Osteocyte (in vitro differentiated cells): ENCODE measurements at regions not wholly inside any gene's neighbourhood (a gene's known extent, or its start where the extent isn't known, plus 50 kb on each side); places are given as distances from the start of the nearest gene placed in this dataset.

Source experiments
- DNase-seq: peaks from one replicate; pipeline ENCODE4 v3.0.0; 2021; ENCODE audit warnings: mixed read lengths; ENCODE audit not compliant: unreplicated experiment; ENCODE audit errors: extremely low spot score
- H3K27ac Mint-ChIP-seq: one replicate; pipeline ENCODE4 v1.8.0; 2021; ENCODE audit warnings: mild to moderate bottlenecking, mixed read lengths; ENCODE audit not compliant: unreplicated experiment
- H3K27me3 Mint-ChIP-seq: one replicate; pipeline ENCODE4 v1.8.0; 2021; ENCODE audit warnings: mixed read lengths; ENCODE audit not compliant: unreplicated experiment
- H3K36me3 Mint-ChIP-seq: one replicate; pipeline ENCODE4 v1.8.0; 2021; ENCODE audit warnings: mixed read lengths; ENCODE audit not compliant: unreplicated experiment
- H3K4me1 Mint-ChIP-seq: one replicate; pipeline ENCODE4 v1.8.0; 2021; ENCODE audit warnings: mixed read lengths; ENCODE audit not compliant: unreplicated experiment
- H3K4me3 Mint-ChIP-seq: one replicate; pipeline ENCODE4 v1.8.0; 2021; ENCODE audit warnings: mild to moderate bottlenecking, moderate library complexity, mixed read lengths; ENCODE audit not compliant: unreplicated experiment
- H3K9me3 Mint-ChIP-seq: one replicate; pipeline ENCODE4 v1.8.0; 2021; ENCODE audit warnings: mixed read lengths; ENCODE audit not compliant: unreplicated experiment
- CTCF ChIP-seq: fragments of 200-600 bp; sonication (generic); IDR thresholded peaks from 2 replicates; pipeline ENCODE4 v1.5.0; 2021; ENCODE audit warnings: antibody characterized with exemption, mild to moderate bottlenecking, moderate library complexity

DNA sequence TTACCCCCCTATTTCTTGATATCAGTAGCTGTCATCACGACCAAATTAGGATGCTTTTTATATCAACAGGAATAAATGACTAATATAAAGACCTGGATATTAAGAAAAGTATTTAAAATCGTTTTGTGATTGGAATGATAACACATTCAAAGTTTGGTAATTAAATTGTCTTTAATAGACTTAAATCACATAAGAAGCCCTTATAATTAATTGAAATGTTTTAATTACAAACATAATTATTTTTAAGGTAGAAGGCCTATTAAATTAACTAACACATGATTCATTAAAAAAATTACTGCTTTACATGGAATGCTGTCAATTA lies 412.4 kb downstream of the FUT8 start:
- DNase-seq, result no peak
- Mint-ChIP-seq H3K27me3 (peaks cover 34% of the 10 kb centered on the region), H3K27ac (no peak overlapping the region), H3K9me3 (no peaks in the 10 kb centered on the region), H3K4me1 (no peaks in the 10 kb centered on the region), H3K4me3 (no peak overlapping the region), H3K36me3 (no peaks in the 10 kb centered on the region)
- no peak for TF ChIP-seq CTCF

GRCh38 chr14:65826946-65827345 lies 414.4 kb downstream of the FUT8 start:
- no peak overlapping the region for H3K4me3 Mint-ChIP-seq
- no peaks in the 10 kb centered on the region for H3K36me3 Mint-ChIP-seq
- H3K4me1 Mint-ChIP-seq, result no peaks in the 10 kb centered on the region
- DNase-seq, result no peak
- no peaks in the 10 kb centered on the region for H3K9me3 Mint-ChIP-seq
- H3K27ac Mint-ChIP-seq, result no peak overlapping the region
- peaks cover 42% of the 10 kb centered on the region for H3K27me3 Mint-ChIP-seq
- TF ChIP-seq CTCF, result no peak

DNA sequence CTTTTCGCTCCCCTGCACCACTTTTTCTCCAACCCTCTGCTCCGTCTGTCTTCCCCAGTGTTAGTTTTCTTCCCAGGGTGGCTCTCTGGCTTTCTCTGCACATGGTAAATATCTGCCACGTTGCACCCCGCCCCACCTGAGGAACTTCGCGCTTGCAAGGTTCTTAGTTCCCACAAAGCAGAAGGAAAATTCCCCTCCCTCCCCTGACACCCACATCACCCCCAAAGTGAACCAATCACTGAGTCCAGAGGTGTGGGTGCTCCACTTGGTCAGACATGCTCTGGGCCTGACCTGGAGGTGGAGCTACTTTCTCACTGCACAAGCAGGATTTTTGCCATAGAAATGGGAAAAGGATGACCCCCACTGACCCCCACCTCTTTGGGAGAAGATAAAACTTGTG lies 415.0 kb downstream of the FUT8 start:
- H3K27me3 Mint-ChIP-seq, result peaks cover 44% of the 10 kb centered on the region
- H3K27ac Mint-ChIP-seq, result no peak overlapping the region
- no peak for TF ChIP-seq CTCF
- DNase-seq, result no peak
- H3K36me3 Mint-ChIP-seq, result no peaks in the 10 kb centered on the region
- H3K4me3 Mint-ChIP-seq, result no peak overlapping the region
- H3K4me1 Mint-ChIP-seq, result peaks cover 2% of the 10 kb centered on the region
- H3K9me3 Mint-ChIP-seq, result no peaks in the 10 kb centered on the region

DNA sequence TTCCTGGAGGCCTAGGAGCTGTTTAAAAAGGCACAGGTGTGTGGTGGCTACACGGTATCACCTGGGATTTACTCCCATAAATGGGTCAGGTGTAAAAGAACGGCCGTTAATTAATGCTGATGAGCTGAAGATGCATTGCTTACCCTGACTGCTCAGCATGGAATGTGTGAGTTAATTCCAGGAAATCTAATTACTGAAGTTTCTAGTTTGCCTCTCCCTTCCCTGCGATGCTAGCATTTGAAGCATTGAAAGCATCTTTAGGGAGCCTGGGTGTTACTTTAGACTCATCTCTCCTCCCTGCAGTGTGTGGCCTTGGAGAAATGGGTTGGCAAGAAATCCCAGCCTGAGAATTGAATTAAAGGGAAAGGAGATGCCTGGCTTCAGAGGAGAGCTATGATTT lies 415.9 kb downstream of the FUT8 start:
- H3K27me3 Mint-ChIP-seq, result peaks cover 44% of the 10 kb centered on the region

More for the DNA sequence above, 415.9 kb downstream of the FUT8 start:
- no peaks in the 10 kb centered on the region for H3K36me3 Mint-ChIP-seq
- TF ChIP-seq CTCF, result no peak
- peaks cover 8% of the 10 kb centered on the region for H3K4me1 Mint-ChIP-seq
- no peak overlapping the region for H3K27ac Mint-ChIP-seq
- H3K4me3 Mint-ChIP-seq, result no peak overlapping the region
- H3K9me3 Mint-ChIP-seq, result no peaks in the 10 kb centered on the region
- DNase-seq, result no peak
